HG02759 (cell line): ENCODE measurements at regions not wholly inside any gene's neighbourhood (a gene's known extent, or its start where the extent isn't known, plus 50 kb on each side); places are given as distances from the start of the nearest gene placed in this dataset.
A peak's percentile ranks its signal among the peaks of the same experiment; 100 is the strongest.

Source experiments
- ATAC-seq: cut with Tn5 transposase; IDR thresholded peaks from one replicate; pipeline ENCODE4 v1.9.1; 2021; ENCODE audit warnings: mild to moderate bottlenecking, moderate library complexity; ENCODE audit not compliant: unreplicated experiment

GRCh38 chr2:105573910-105574655, 170.6 kb upstream of the NCK2 start:
- no peak for ATAC-seq

- no peak for ATAC-seq
Measured at GRCh38 chr2:105573490-105573889, 171.2 kb upstream of the NCK2 start.

GRCh38 chr2:105571445-105571987, 172.7 kb upstream of the FHL2 start:
- peak; percentile 41 for ATAC-seq

- ATAC-seq, result no peak
Measured at GRCh38 chr2:105570757-105571156, 171.9 kb upstream of the FHL2 start.

- no peak for ATAC-seq
Measured at GRCh38 chr2:105570326-105570725, 171.5 kb upstream of the FHL2 start.

GRCh38 chr2:105569606-105570005, 170.8 kb upstream of the FHL2 start:
- ATAC-seq, result no peak

GRCh38 chr2:105567996-105568494, 169.2 kb upstream of the FHL2 start:
- ATAC-seq, result no peak

GRCh38 chr2:105563000-105563719, 164.3 kb upstream of the FHL2 start:
- ATAC-seq, result no peak

GRCh38 chr2:105561401-105561800, 162.6 kb upstream of the FHL2 start:
- ATAC-seq, result no peak

GRCh38 chr2:105560157-105560556, 161.3 kb upstream of the FHL2 start:
- ATAC-seq, result no peak

GRCh38 chr2:105557021-105557920, 158.4 kb upstream of the FHL2 start:
- no peak for ATAC-seq

- no peak for ATAC-seq
Measured at GRCh38 chr2:105556366-105556765, 157.5 kb upstream of the FHL2 start.

GRCh38 chr2:105554235-105554634, 155.4 kb upstream of the FHL2 start:
- no peak for ATAC-seq

GRCh38 chr2:105553538-105554196, 154.8 kb upstream of the FHL2 start:
- ATAC-seq, result no peak

GRCh38 chr2:105546628-105546974, 147.8 kb upstream of the FHL2 start:
- no peak for ATAC-seq

- ATAC-seq, result peak; percentile 73
Measured at GRCh38 chr2:105545730-105546627, 147.1 kb upstream of the FHL2 start.

- no peak for ATAC-seq
Measured at GRCh38 chr2:105544591-105545377, 145.9 kb upstream of the FHL2 start.

GRCh38 chr2:105541189-105542050, 142.6 kb upstream of the FHL2 start:
- ATAC-seq, result no peak
